ENCODE measurements at regions not wholly inside any gene's neighbourhood (a gene's known extent, or its start where the extent isn't known, plus 50 kb on each side); places are given as distances from the start of the nearest gene placed in this dataset.

DNA sequence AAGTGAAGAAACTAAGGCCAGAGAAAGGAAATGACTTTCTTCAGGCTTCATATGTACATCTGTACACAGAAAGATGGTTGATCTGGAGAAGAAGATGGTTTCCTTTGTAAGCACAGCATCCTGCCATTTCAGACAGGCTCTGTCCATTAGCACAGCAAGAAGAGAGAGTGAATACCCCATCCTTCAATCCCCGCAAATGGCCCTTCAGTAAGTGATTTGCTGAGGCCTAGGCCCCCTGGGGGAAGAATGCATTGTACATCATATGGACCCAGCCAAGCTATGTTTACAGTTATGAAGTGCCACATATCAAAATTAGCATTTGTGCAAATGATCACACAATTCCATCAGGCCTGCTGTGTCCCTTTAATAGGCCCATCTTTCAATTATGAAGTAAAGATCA is 657.4 kb downstream of the BRINP1 start:
- no peak for TF ChIP-seq TEAD4 (CRISPR knock-in tag; IDR thresholded peaks at IDR 0.05)
- TF ChIP-seq TEAD1 (CRISPR knock-in tag; IDR thresholded peaks at IDR 0.05): no peak

DNA sequence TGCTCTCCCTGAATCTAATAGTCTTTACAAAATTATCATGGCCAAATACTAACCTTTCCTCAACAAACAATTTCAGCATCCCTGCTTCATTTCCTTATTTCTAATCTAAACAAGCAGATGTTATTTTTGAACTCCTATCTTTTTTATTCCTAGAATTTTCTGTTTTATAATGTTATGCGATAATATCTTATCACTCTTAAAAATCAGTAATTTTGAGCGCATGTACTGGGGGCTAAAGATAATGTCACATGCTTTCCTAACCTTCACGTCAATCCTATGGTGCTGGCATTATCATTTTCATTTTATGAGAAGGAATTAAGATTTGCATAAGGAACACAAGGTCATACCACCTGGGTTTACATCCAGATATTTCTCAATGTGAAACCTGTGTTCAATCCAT is 648.0 kb downstream of the BRINP1 start:
- no peak for DNase-seq (ENCODE audit: low spot score)
- H3K9me3 Mint-ChIP-seq: peaks cover 30% of the 10 kb centered on the region
- H3K36me3 Mint-ChIP-seq: no peaks in the 10 kb centered on the region
- H3K27ac Mint-ChIP-seq: no peak overlapping the region
- no peaks in the 10 kb centered on the region for H3K4me1 Mint-ChIP-seq
- ATAC-seq: no peak
- ChIA-PET CTCF (no interaction called here), POLR2A (no interaction called here)
- TF ChIP-seq, protein P1, sequence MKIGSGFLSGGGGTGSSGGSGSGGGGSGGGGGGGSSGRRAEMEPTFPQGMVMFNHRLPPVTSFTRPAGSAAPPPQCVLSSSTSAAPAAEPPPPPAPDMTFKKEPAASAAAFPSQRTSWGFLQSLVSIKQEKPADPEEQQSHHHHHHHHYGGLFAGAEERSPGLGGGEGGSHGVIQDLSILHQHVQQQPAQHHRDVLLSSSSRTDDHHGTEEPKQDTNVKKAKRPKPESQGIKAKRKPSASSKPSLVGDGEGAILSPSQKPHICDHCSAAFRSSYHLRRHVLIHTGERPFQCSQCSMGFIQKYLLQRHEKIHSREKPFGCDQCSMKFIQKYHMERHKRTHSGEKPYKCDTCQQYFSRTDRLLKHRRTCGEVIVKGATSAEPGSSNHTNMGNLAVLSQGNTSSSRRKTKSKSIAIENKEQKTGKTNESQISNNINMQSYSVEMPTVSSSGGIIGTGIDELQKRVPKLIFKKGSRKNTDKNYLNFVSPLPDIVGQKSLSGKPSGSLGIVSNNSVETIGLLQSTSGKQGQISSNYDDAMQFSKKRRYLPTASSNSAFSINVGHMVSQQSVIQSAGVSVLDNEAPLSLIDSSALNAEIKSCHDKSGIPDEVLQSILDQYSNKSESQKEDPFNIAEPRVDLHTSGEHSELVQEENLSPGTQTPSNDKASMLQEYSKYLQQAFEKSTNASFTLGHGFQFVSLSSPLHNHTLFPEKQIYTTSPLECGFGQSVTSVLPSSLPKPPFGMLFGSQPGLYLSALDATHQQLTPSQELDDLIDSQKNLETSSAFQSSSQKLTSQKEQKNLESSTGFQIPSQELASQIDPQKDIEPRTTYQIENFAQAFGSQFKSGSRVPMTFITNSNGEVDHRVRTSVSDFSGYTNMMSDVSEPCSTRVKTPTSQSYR (CRISPR knock-in tag; IDR thresholded peaks at IDR 0.05): no peak
- TF ChIP-seq ATF2 (CRISPR knock-in tag; IDR thresholded peaks at IDR 0.05; ENCODE audit: borderline replicate concordance, low read depth) (no peak), MAX (CRISPR knock-in tag; IDR thresholded peaks at IDR 0.05) (no peak), ZNF396 (CRISPR knock-in tag; IDR thresholded peaks at IDR 0.05; ENCODE audit: borderline replicate concordance) (no peak), TEAD1 (CRISPR knock-in tag; IDR thresholded peaks at IDR 0.05) (no peak), NR2C2 (CRISPR knock-in tag; IDR thresholded peaks at IDR 0.05) (no peak), MXD4 (CRISPR knock-in tag; IDR thresholded peaks at IDR 0.05; ENCODE audit: borderline replicate concordance) (no peak), SMAD4 (CRISPR knock-in tag; IDR thresholded peaks at IDR 0.05) (no peak), SOX15 (CRISPR knock-in tag; IDR thresholded peaks at IDR 0.05) (no peak), ZNF317 (CRISPR knock-in tag; IDR thresholded peaks at IDR 0.05; ENCODE audit: borderline replicate concordance, low read depth) (no peak), EMX1 (CRISPR knock-in tag; IDR thresholded peaks at IDR 0.05) (no peak), ZNF423 (CRISPR knock-in tag; IDR thresholded peaks at IDR 0.05) (no peak), GRHL2 (CRISPR knock-in tag; IDR thresholded peaks at IDR 0.05; ENCODE audit: insufficient replicate concordance, severe bottlenecking) (no peak), OVOL2 (CRISPR knock-in tag; IDR thresholded peaks at IDR 0.05; ENCODE audit: borderline replicate concordance) (no peak), ZNF263 (CRISPR knock-in tag; IDR thresholded peaks at IDR 0.05; ENCODE audit: low read depth) (no peak)
- TF ChIP-seq, protein P2, sequence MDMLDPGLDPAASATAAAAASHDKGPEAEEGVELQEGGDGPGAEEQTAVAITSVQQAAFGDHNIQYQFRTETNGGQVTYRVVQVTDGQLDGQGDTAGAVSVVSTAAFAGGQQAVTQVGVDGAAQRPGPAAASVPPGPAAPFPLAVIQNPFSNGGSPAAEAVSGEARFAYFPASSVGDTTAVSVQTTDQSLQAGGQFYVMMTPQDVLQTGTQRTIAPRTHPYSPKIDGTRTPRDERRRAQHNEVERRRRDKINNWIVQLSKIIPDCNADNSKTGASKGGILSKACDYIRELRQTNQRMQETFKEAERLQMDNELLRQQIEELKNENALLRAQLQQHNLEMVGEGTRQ (CRISPR knock-in tag; IDR thresholded peaks at IDR 0.05): no peak
- TF ChIP-seq, protein P3, sequence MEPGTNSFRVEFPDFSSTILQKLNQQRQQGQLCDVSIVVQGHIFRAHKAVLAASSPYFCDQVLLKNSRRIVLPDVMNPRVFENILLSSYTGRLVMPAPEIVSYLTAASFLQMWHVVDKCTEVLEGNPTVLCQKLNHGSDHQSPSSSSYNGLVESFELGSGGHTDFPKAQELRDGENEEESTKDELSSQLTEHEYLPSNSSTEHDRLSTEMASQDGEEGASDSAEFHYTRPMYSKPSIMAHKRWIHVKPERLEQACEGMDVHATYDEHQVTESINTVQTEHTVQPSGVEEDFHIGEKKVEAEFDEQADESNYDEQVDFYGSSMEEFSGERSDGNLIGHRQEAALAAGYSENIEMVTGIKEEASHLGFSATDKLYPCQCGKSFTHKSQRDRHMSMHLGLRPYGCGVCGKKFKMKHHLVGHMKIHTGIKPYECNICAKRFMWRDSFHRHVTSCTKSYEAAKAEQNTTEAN (CRISPR knock-in tag; IDR thresholded peaks at IDR 0.05): no peak
- TF ChIP-seq, protein P4, sequence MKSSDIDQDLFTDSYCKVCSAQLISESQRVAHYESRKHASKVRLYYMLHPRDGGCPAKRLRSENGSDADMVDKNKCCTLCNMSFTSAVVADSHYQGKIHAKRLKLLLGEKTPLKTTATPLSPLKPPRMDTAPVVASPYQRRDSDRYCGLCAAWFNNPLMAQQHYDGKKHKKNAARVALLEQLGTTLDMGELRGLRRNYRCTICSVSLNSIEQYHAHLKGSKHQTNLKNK (CRISPR knock-in tag; IDR thresholded peaks at IDR 0.05): no peak
- TF ChIP-seq, protein P5, sequence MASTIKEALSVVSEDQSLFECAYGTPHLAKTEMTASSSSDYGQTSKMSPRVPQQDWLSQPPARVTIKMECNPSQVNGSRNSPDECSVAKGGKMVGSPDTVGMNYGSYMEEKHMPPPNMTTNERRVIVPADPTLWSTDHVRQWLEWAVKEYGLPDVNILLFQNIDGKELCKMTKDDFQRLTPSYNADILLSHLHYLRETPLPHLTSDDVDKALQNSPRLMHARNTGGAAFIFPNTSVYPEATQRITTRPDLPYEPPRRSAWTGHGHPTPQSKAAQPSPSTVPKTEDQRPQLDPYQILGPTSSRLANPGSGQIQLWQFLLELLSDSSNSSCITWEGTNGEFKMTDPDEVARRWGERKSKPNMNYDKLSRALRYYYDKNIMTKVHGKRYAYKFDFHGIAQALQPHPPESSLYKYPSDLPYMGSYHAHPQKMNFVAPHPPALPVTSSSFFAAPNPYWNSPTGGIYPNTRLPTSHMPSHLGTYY (CRISPR knock-in tag; IDR thresholded peaks at IDR 0.05): no peak
- H3K4me3 Mint-ChIP-seq: no peak overlapping the region
- no peaks in the 10 kb centered on the region for H3K27me3 Mint-ChIP-seq (ENCODE audit: low read depth)

More for the DNA sequence above, 657.4 kb downstream of the BRINP1 start:
- no peak overlapping the region for H3K4me3 Mint-ChIP-seq
- no peaks in the 10 kb centered on the region for H3K27me3 Mint-ChIP-seq (ENCODE audit: low read depth)
- H3K9me3 Mint-ChIP-seq: no peaks in the 10 kb centered on the region
- no peak for ATAC-seq
- DNase-seq (ENCODE audit: low spot score): no peak
- ChIA-PET POLR2A (no interaction called here), CTCF (no interaction called here)
- no peaks in the 10 kb centered on the region for H3K36me3 Mint-ChIP-seq
- no peaks in the 10 kb centered on the region for H3K4me1 Mint-ChIP-seq
- H3K27ac Mint-ChIP-seq: no peak overlapping the region

All from WTC11 (cell line).